ENCODE measurements at regions not wholly inside any gene's neighbourhood (a gene's known extent, or its start where the extent isn't known, plus 50 kb on each side); places are given as distances from the start of the nearest gene placed in this dataset.

- no peak for TF ChIP-seq CTCF (conservative IDR thresholded peaks at IDR 0.05; ENCODE audit: low read length)
- H3K4me3 ChIP-seq (ENCODE audit: low read length) = no peak overlapping the region
- DNase-seq (ENCODE audit: low read depth) = no peak
Observed at GRCh38 chr3:67196677-67197076, 198.6 kb downstream of the KBTBD8 start.

- TF ChIP-seq CTCF (conservative IDR thresholded peaks at IDR 0.05; ENCODE audit: low read length) = no peak
- no peak overlapping the region for H3K4me3 ChIP-seq (ENCODE audit: low read length)
- no peak for DNase-seq (ENCODE audit: low read depth)
Observed at GRCh38 chr3:67198374-67198773, 200.3 kb downstream of the KBTBD8 start.

GRCh38 chr3:67200618-67201017 lies 202.5 kb downstream of the KBTBD8 start:
- no peak for TF ChIP-seq CTCF (conservative IDR thresholded peaks at IDR 0.05; ENCODE audit: low read length)
- no peak for DNase-seq (ENCODE audit: low read depth)
- H3K4me3 ChIP-seq (ENCODE audit: low read length) = no peak overlapping the region

- DNase-seq (ENCODE audit: low read depth) = no peak
- H3K4me3 ChIP-seq (ENCODE audit: low read length) = no peak overlapping the region
- no peak for TF ChIP-seq CTCF (conservative IDR thresholded peaks at IDR 0.05; ENCODE audit: low read length)
Observed at GRCh38 chr3:67201026-67201425, 202.9 kb downstream of the KBTBD8 start.

- TF ChIP-seq CTCF (conservative IDR thresholded peaks at IDR 0.05; ENCODE audit: low read length) = no peak
- H3K4me3 ChIP-seq (ENCODE audit: low read length) = no peak overlapping the region
- no peak for DNase-seq (ENCODE audit: low read depth)
Observed at GRCh38 chr3:67202053-67202452, 203.9 kb downstream of the KBTBD8 start.

- no peak for TF ChIP-seq CTCF (conservative IDR thresholded peaks at IDR 0.05; ENCODE audit: low read length)
- no peak overlapping the region for H3K4me3 ChIP-seq (ENCODE audit: low read length)
- DNase-seq (ENCODE audit: low read depth) = no peak
Observed at GRCh38 chr3:67204951-67205350, 206.8 kb downstream of the KBTBD8 start.

GRCh38 chr3:67215690-67216089 lies 217.6 kb downstream of the KBTBD8 start:
- no peak for TF ChIP-seq CTCF (conservative IDR thresholded peaks at IDR 0.05; ENCODE audit: low read length)
- DNase-seq (ENCODE audit: low read depth) = no peak

More at GRCh38 chr3:67215690-67216089, 217.6 kb downstream of the KBTBD8 start:
- H3K4me3 ChIP-seq (ENCODE audit: low read length) = no peak overlapping the region

All from AG10803 (cell line).